ENCODE measurements at regions not wholly inside any gene's neighbourhood (a gene's known extent, or its start where the extent isn't known, plus 50 kb on each side); places are given as distances from the start of the nearest gene placed in this dataset.

DNA sequence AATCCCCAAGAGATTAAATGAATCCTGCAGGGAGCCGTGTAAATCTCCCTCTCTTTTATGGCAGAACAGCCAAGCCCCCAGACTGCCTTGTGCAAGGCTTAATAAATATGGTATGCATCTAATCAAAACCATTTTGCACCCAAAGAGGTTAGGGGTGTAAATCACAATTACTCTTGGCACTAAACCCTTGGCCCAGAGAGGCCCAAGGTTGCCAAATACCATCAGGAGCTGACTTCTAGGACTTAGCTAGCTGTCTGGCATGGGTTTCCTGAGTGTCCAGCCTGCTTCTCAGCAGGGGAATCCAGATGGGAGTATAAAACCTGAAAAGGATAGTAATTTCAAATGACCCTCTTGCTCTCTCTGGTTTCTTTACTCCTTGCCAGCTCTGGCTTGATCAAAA, 610.4 kb downstream of the MED13L start:
- no peak overlapping the region for H2BK120ac ChIP-seq (replicated peaks; ENCODE audit: low read depth, low read length)
- H4K8ac ChIP-seq (ENCODE audit: extremely low read depth, insufficient read depth, low read length): no peak overlapping the region
- no peak overlapping the region for H2BK12ac ChIP-seq (ENCODE audit: low read depth, low read length)
- FAIRE-seq: no peak
- H3K4me2 ChIP-seq (ENCODE audit: insufficient read depth in 1 of 2, low read depth in 2 of 2, low read length in 2 of 2): no peak overlapping the region
- no peak overlapping the region for H2BK20ac ChIP-seq (ENCODE audit: low read length)
- H2BK15ac ChIP-seq (ENCODE audit: low read length): no peak overlapping the region
- no peak overlapping the region for H3K27ac ChIP-seq (ENCODE audit: low read depth, low read length)
- H3K27me3 ChIP-seq (replicated peaks in 1 of 4; ENCODE audit: control insufficient read depth in 3 of 4, extremely low read depth in 1 of 4, insufficient read depth in 3 of 4, low read length in 3 of 4): no peaks in the 10 kb centered on the region
- no peak overlapping the region for H2AK5ac ChIP-seq (ENCODE audit: low read depth, low read length)
- WGBS, 2 experiments (ENCODE audit: extremely low coverage in 1 of 2, insufficient coverage in 1 of 2, insufficient read length in 1 of 2, insufficient replicate concordance in 2 of 2, low coverage in 1 of 2, low lambda C conversion rate in 2 of 2, missing lambda C conversion rate in 1 of 2): 100% methylated on average over 1 of the region's 1 CpG; no CpG with 5 or more reads in 1 of the 2 experiments
- H3K36me3 ChIP-seq (ENCODE audit: control insufficient read depth in 2 of 4, insufficient read depth in 4 of 4, low read length in 3 of 4): no peaks in the 10 kb centered on the region
- H3K9ac ChIP-seq (replicated peaks in 1 of 4; ENCODE audit: extremely low read depth in 1 of 4, low read depth in 3 of 4, low read length in 3 of 4): no peak overlapping the region
- DNase-seq (ENCODE audit: low read depth in 1 of 2, low spot score in 2 of 2): no peak
- no peak overlapping the region for H4K5ac ChIP-seq (ENCODE audit: insufficient read length, low read depth, low read length)
- no peak overlapping the region for H3K23ac ChIP-seq (ENCODE audit: insufficient read length)
- H4K91ac ChIP-seq (replicated peaks; ENCODE audit: insufficient read length, low read length): no peak overlapping the region
- H2BK5ac ChIP-seq (ENCODE audit: low read depth, low read length): no peak overlapping the region
- ChIA-PET CTCF (ENCODE audit: partially characterized antibody) (no interaction called here), POLR2A (ENCODE audit: partially characterized antibody) (no interaction called here)
- no peak overlapping the region for H2AFZ ChIP-seq (ENCODE audit: low read length)
- H3K79me2 ChIP-seq (ENCODE audit: control insufficient read depth in 1 of 2, insufficient read depth in 2 of 2, low read length in 2 of 2): no peaks in the 10 kb centered on the region
- H3K9me3 ChIP-seq (ENCODE audit: insufficient read depth in 2 of 2, low read depth in 1 of 2, low read length in 1 of 2): no peaks in the 10 kb centered on the region; a peak in 1 of 4 replicates
- no peaks in the 10 kb centered on the region for H3K79me1 ChIP-seq (ENCODE audit: low read depth, low read length)
- H3K23me2 ChIP-seq (ENCODE audit: low read depth, low read length): no peaks in the 10 kb centered on the region
- no peaks in the 10 kb centered on the region for H4K20me1 ChIP-seq (replicated peaks in 1 of 2; ENCODE audit: control insufficient read depth in 1 of 2, insufficient read depth in 2 of 2, low read length in 2 of 2)
- no peak overlapping the region for H3K14ac ChIP-seq (ENCODE audit: insufficient read length)
- H3K4me3 ChIP-seq (ENCODE audit: extremely low read depth in 1 of 4, insufficient read depth in 2 of 4, low read depth in 3 of 4, low read length in 4 of 4): no peak overlapping the region
- H3K4me1 ChIP-seq (replicated peaks in 1 of 4; ENCODE audit: control insufficient read depth in 3 of 4, insufficient read depth in 4 of 4, low read length in 3 of 4): no peaks in the 10 kb centered on the region
- H3K18ac ChIP-seq (ENCODE audit: extremely low read depth, low read length): no peak overlapping the region
- H3K4ac ChIP-seq (replicated peaks; ENCODE audit: insufficient read length, low read depth, low read length): no peak overlapping the region
- H3K56ac ChIP-seq (replicated peaks; ENCODE audit: insufficient read length, low read depth, low read length): no peak overlapping the region
- no peak for TF ChIP-seq ASH2L (IDR thresholded peaks at IDR 0.05; ENCODE audit: low read length)
- TF ChIP-seq USF2 (IDR thresholded peaks at IDR 0.05; ENCODE audit: low read length): no peak
- no peak for TF ChIP-seq ZNF274 (IDR thresholded peaks at IDR 0.05; ENCODE audit: borderline replicate concordance, extremely low read depth, low read length)
- no peak for TF ChIP-seq NRF1 (IDR thresholded peaks at IDR 0.05; ENCODE audit: low read depth, low read length)
- no peak for TF ChIP-seq SIN3A (conservative IDR thresholded peaks at IDR 0.05 in 1 of 2, IDR thresholded peaks at IDR 0.05 in 1 of 2; ENCODE audit: low read depth in 1 of 2, low read length in 2 of 2)
- TF ChIP-seq SUZ12 (IDR thresholded peaks at IDR 0.05; ENCODE audit: low read length): no peak
- TF ChIP-seq KDM1A (IDR thresholded peaks at IDR 0.05; ENCODE audit: borderline replicate concordance, low read length): no peak
- no peak for TF ChIP-seq BRCA1 (IDR thresholded peaks at IDR 0.05; ENCODE audit: low read depth, low read length)
- no peak for TF ChIP-seq TAF7 (optimal IDR thresholded peaks at IDR 0.05; ENCODE audit: borderline replicate concordance, low read depth, low read length)
- no peak for TF ChIP-seq RNF2 (IDR thresholded peaks at IDR 0.05; ENCODE audit: borderline replicate concordance, low read depth, low read length, missing control alignments, poor library complexity, severe bottlenecking)
- no peak for TF ChIP-seq EGR1 (IDR thresholded peaks at IDR 0.05; ENCODE audit: borderline replicate concordance, low read depth, low read length)
- TF ChIP-seq CHD2 (IDR thresholded peaks at IDR 0.05; ENCODE audit: low read length): no peak
- no peak for TF ChIP-seq GTF2F1 (IDR thresholded peaks at IDR 0.05; ENCODE audit: borderline replicate concordance, low read depth, low read length)
- TF ChIP-seq BACH1 (IDR thresholded peaks at IDR 0.05; ENCODE audit: low read length): no peak

Measured in H1 (cell line).